Common myeloid progenitor, CD34-positive (primary cell): ENCODE measurements at regions not wholly inside any gene's neighbourhood (a gene's known extent, or its start where the extent isn't known, plus 50 kb on each side); places are given as distances from the start of the nearest gene placed in this dataset.
A peak's percentile ranks its signal among the peaks of the same experiment; 100 is the strongest.

Source experiments
- CTCF ChIA-PET: fragments of 350-600 bp; sonication (Branson Sonifier 250); formaldehyde crosslinking; loops from one replicate; lab custom pipeline; 2021; ENCODE audit warnings: antibody characterized with exemption; lab: Charles Lee
- POLR2A ChIA-PET: fragments of 350-600 bp; sonication (Branson Sonifier 250); formaldehyde crosslinking; loops from one replicate; lab custom pipeline; 2021; ENCODE audit warnings: antibody characterized with exemption; lab: Charles Lee
- DNase-seq, 3 donors: peaks; one replicate each; pipeline versions ENCODE4 v3.0.0 to v3.0.0-alpha.2; 2013
- H3K27ac ChIP-seq, 2 experiments: 1 replicate in 1 of 2; 2 replicates in 1 of 2; pipeline ENCODE4 v1.7.0; 2013; ENCODE audit warnings: inconsistent platforms in 2 of 2, low read length in 2 of 2, mild to moderate bottlenecking in 2 of 2, low read depth in 1 of 2, moderate library complexity in 1 of 2; ENCODE audit not compliant: severe bottlenecking in 2 of 2, insufficient read depth in 1 of 2, poor library complexity in 1 of 2
- H3K27me3 ChIP-seq, 5 experiments: replicated peaks in 2 of 5; 1 replicate in 3 of 5; 2 replicates in 2 of 5; pipeline versions ENCODE4 v1.6.1 to v1.7.0; 2013; ENCODE audit warnings: low read length in 4 of 5, mild to moderate bottlenecking in 2 of 5, moderate library complexity in 2 of 5, inconsistent platforms in 1 of 5; ENCODE audit not compliant: insufficient read depth in 5 of 5, control insufficient read depth in 4 of 5
- H3K36me3 ChIP-seq, 4 experiments: 1 replicate in 2 of 4; 2 replicates in 2 of 4; pipeline versions ENCODE4 v1.6.1 to v1.7.0; 2013; ENCODE audit warnings: low read length in 3 of 4, control low read depth in 1 of 4, mild to moderate bottlenecking in 1 of 4; ENCODE audit not compliant: control insufficient read depth in 4 of 4, insufficient read depth in 4 of 4
- H3K4me1 ChIP-seq, 4 experiments: 1 replicate in 3 of 4; 2 replicates in 1 of 4; pipeline versions ENCODE4 v1.6.1 to v1.7.1; 2013; ENCODE audit warnings: low read length in 3 of 4, mild to moderate bottlenecking in 3 of 4, control low read depth in 1 of 4, inconsistent platforms in 1 of 4, moderate library complexity in 1 of 4; ENCODE audit not compliant: control insufficient read depth in 4 of 4, insufficient read depth in 4 of 4; ENCODE audit errors: control extremely low read depth in 1 of 4
- H3K4me3 ChIP-seq, 7 experiments: 1 replicate in 4 of 7; 2 replicates in 3 of 7; pipeline versions ENCODE4 v1.5.1 to v1.7.0; 2013; ENCODE audit warnings: mild to moderate bottlenecking in 7 of 7, low read length in 6 of 7, moderate library complexity in 6 of 7, inconsistent platforms in 2 of 7, low read depth in 2 of 7, control low read depth in 1 of 7; ENCODE audit not compliant: insufficient read depth in 4 of 7, control insufficient read depth in 1 of 7; ENCODE audit errors: extremely low read depth in 1 of 7
- H3K9me3 ChIP-seq, 5 experiments: 1 replicate in 4 of 5; 2 replicates in 1 of 5; pipeline versions ENCODE4 v1.6.1 to v1.7.1; 2013; ENCODE audit warnings: low read length in 4 of 5, mild to moderate bottlenecking in 2 of 5, inconsistent platforms in 1 of 5, low read depth in 1 of 5, moderate library complexity in 1 of 5; ENCODE audit not compliant: control insufficient read depth in 4 of 5, insufficient read depth in 2 of 5; ENCODE audit errors: control extremely low read depth in 1 of 5
- WGBS: methylation state at CpG from one replicate; pipeline ENCODE4 v1.1.5; 2013; ENCODE audit not compliant: insufficient coverage; 5-methylcytosine and 5-hydroxymethylcytosine counted together

DNA sequence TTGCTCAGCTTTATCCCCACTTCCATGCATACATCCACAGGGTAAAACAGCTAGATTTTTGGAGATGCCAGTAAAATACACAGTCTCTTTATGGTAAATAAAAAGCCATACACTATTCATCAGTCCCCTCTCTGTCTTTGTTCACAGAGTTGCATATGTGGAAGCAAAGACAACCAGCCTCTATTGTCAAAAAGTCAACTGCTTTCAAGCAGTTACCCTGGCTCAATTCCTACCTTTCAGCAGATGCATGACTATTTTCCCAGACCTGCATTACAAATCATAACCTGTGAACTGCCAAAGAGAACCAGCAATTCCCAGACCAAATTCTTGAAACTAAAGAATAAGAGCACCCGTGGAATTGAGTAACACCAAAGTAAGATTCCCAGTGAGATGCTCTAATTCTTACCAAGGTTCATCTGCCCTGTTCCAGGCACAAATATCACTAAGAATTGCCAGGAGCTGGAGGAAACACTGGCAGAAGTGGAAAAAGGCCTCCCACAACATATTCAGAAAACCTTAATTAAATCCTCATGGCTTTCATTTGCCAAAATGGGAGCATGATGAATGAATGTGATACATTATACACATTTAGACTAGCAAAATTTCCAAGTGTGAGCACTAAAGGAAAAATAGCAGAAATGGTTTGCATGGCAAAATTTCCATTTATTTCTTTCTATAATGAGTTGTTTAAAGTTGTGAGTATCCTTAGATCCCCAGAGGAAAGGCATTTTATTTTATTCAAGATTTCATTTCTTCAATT, 391.2 kb upstream of the ADGRL3 start:
- ChIA-PET CTCF (no interaction called here), POLR2A (interaction anchor here (0.7 kb wide), 1 partner anchor 108 kb away, joined by 3 read pairs; no protein-coding TSS in a partner anchor)
- H3K27ac ChIP-seq = no peak overlapping the region
- peaks cover 0 to 13% (median 5%) of the 10 kb centered on the region in 4 experiments for H3K4me1 ChIP-seq
- H3K27me3 ChIP-seq = no peaks in the 10 kb centered on the region
- WGBS = no CpG with 5 or more reads among the region's 1 CpG
- no peak for DNase-seq
- no peaks in the 10 kb centered on the region for H3K9me3 ChIP-seq
- no peaks in the 10 kb centered on the region for H3K36me3 ChIP-seq
- H3K4me3 ChIP-seq = no peak overlapping the region

DNA sequence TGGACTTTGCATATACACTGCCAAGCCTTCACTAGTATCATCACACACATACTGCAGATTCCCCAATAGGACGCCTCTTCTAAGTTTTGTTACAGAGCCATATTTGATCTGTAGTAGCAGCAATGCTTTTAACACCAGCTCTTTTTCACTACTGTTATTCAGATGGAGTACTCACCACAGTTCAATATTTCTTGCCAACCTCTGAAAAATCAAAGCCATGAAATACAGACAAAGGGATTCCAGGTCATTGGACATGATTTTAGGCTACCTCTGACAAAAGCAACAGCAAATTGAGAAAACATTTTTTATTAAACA, 390.7 kb upstream of the ADGRL3 start:
- WGBS = 100% methylated on average over 1 of the region's 1 CpG
- H3K4me1 ChIP-seq = peaks cover 0 to 13% (median 5%) of the 10 kb centered on the region in 4 experiments
- ChIA-PET POLR2A (interaction anchor here (0.7 kb wide), 1 partner anchor 108 kb away, joined by 3 read pairs; no protein-coding TSS in a partner anchor), CTCF (no interaction called here)
- no peaks in the 10 kb centered on the region for H3K36me3 ChIP-seq
- H3K27me3 ChIP-seq = no peaks in the 10 kb centered on the region
- H3K9me3 ChIP-seq = no peaks in the 10 kb centered on the region
- DNase-seq = no peak
- H3K4me3 ChIP-seq = no peak overlapping the region
- no peak overlapping the region for H3K27ac ChIP-seq

DNA sequence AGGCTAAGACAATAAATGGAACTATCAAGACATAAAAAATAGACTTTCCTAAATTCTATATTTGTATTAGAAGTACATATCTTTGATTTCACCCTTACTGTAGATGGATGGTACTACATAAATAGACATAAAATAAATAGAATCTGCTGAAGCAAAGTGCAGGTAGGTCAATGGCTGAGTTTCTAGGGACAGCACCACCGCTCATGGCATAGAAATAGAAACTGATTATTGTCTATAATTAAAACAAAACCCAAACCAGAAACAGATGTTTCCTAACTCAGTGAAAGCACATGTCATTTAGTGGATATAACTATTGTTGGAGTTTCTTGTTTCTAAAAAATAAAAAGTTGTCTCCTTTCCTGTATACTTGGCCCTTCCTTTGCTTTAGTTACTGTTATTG, 387.3 kb upstream of the ADGRL3 start:
- ChIA-PET POLR2A (no interaction called here), CTCF (no interaction called here)
- DNase-seq = peak in 2 of 3 donors; percentile 15 to 48
- Histone ChIP-seq H3K4me1 (peaks cover 0 to 13% (median 5%) of the 10 kb centered on the region in 4 experiments), H3K36me3 (no peaks in the 10 kb centered on the region), H3K27ac (no peak overlapping the region), H3K9me3 (no peaks in the 10 kb centered on the region), H3K27me3 (no peaks in the 10 kb centered on the region), H3K4me3 (no peak overlapping the region)
- WGBS = no CpG with 5 or more reads among the region's 1 CpG

DNA sequence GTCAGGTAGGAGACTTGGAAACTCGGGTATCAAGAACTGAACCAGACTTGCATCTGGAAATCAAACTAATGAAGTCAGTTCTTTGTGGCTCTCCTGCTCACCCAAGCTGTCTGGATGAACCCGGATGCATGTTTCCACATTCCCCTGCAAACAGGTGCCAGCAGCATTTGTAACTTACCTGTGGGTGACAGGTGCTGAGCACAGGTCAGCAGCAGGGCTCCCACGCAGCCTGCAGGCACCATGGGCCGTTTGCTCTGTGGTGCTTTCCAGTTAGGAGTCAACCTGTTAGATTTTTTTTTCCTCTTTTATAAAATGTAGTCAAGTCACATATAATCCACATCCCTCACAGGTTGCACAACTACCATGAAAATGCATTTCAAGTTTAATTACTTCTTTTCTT, 385.6 kb upstream of the ADGRL3 start:
- H3K9me3 ChIP-seq = no peaks in the 10 kb centered on the region
- H3K4me1 ChIP-seq = peaks cover 0 to 13% (median 5%) of the 10 kb centered on the region in 4 experiments
- no peaks in the 10 kb centered on the region for H3K27me3 ChIP-seq
- no peak for DNase-seq
- no peak overlapping the region for H3K27ac ChIP-seq
- CTCF ChIA-PET = no interaction called here
- 95% methylated on average over 2 of the region's 4 CpGs for WGBS
- H3K36me3 ChIP-seq = no peaks in the 10 kb centered on the region
- POLR2A ChIA-PET = no interaction called here
- no peak overlapping the region for H3K4me3 ChIP-seq

DNA sequence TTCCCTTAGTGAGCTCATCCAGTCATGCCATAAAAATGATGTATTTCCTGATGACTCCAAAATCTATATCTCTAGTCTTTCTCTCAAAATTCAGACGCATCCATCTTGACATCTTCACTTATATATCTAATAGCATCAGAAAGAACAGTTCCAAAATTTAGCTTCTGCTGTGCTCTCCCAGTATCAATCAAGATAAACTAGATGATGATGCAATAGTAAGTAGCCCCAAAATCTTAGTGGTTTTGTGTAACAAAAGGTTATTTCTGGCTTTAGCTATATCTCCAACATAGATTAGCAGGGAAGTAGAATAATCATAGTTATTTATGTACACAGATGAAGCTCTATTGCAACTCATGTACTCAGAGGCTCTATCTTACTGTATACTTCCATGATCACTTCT, 382.5 kb upstream of the ADGRL3 start:
- ChIA-PET POLR2A (no interaction called here), CTCF (no interaction called here)
- Histone ChIP-seq H3K27ac (no peak overlapping the region), H3K4me1 (peaks cover 0 to 12% (median 3%) of the 10 kb centered on the region in 4 experiments), H3K9me3 (no peaks in the 10 kb centered on the region), H3K27me3 (no peaks in the 10 kb centered on the region), H3K4me3 (no peak overlapping the region), H3K36me3 (no peaks in the 10 kb centered on the region)
- DNase-seq = no peak
- WGBS = no CpG with 5 or more reads among the region's 1 CpG

DNA sequence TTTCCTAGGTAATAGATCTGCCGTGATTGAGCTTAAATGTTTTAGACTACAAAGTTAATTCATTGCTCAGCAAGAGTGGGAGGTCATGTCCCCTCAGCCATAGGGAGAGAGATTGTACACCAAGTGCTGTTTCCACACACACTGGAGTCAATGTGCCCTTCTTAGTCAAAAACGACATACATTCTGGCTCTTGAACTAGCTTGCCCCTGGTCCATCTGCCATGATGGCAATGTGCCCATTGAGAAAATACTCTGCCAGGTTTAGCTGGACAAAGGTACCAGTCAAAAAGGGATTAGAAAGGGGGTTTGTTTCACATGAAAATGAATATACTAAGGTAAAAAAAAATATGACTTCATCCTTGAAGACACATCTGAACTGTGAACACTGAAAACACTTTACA, 377.1 kb upstream of the ADGRL3 start:
- CTCF ChIA-PET = no interaction called here

DNA sequence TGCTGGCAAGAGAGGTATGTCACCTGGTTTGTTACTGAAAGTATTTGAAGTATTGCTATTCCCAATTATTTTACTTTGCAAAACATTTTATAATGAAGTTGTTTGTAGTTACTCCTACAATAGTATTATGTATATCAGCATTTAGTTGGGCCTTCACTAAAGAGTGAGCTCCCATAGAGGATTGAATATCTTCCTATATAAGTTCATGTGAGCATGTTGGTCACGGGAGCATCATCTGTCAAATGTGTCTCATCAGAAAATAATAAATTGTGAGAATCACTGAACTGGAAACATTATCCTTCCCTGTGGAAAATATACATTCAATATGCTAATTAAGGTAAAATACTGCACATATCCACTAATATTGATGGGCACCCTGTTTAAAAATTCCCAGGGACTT, 360.1 kb upstream of the ADGRL3 start:
- H3K27ac ChIP-seq = no peak overlapping the region
- no peaks in the 10 kb centered on the region for H3K9me3 ChIP-seq
- DNase-seq = no peak
- no peaks in the 10 kb centered on the region for H3K4me1 ChIP-seq
- no CpG with 5 or more reads among the region's 1 CpG for WGBS
- ChIA-PET CTCF (no interaction called here), POLR2A (no interaction called here)
- peaks cover 0 to 2% (median 0%) of the 10 kb centered on the region in 5 experiments for H3K27me3 ChIP-seq
- H3K4me3 ChIP-seq = no peak overlapping the region
- no peaks in the 10 kb centered on the region for H3K36me3 ChIP-seq

More for the DNA sequence above, 377.1 kb upstream of the ADGRL3 start:
- WGBS = 93% methylated on average over 2 of the region's 2 CpGs
- Histone ChIP-seq H3K4me3 (no peak overlapping the region), H3K27me3 (no peaks in the 10 kb centered on the region), H3K27ac (no peak overlapping the region), H3K9me3 (no peaks in the 10 kb centered on the region), H3K4me1 (no peaks in the 10 kb centered on the region), H3K36me3 (no peaks in the 10 kb centered on the region)
- DNase-seq = no peak
- POLR2A ChIA-PET = no interaction called here
